ENCODE measurements at regions not wholly inside any gene's neighbourhood (a gene's known extent, or its start where the extent isn't known, plus 50 kb on each side); places are given as distances from the start of the nearest gene placed in this dataset.

DNA sequence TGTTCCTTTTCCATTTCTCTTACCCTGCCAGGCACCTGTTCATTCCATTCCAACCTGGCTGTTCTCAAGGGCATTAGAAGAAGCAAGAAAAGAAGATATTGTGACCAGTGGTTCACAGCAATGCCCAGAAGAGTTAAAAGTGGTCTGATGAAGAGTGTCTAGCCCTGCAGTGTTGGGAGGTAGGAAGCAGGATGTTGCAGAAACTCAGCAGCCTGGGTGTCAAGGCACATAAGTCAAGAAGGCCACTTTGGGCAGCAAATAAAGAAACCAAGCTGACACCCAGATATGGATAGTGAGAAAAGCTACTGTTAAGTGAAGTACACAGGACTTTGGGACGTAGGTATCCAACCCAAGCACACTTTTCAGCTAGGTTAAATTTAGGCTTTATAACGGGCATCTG is 199.9 kb upstream of the SATB1 start:
- Histone ChIP-seq H3K4ac (ENCODE audit: low read depth, low read length) (no peak overlapping the region), H4K20me1 (ENCODE audit: insufficient read depth, low read length) (no peaks in the 10 kb centered on the region), H3K4me3 (ENCODE audit: insufficient read depth, low read depth, low read length) (no peak overlapping the region), H3K27ac (ENCODE audit: insufficient read depth, low read length) (no peak overlapping the region), H2AK5ac (ENCODE audit: low read depth, low read length) (no peak overlapping the region), H3K27me3 (ENCODE audit: control insufficient read depth, insufficient read depth, low read length) (no peaks in the 10 kb centered on the region), H3K4me2 (ENCODE audit: low read depth, low read length) (no peak overlapping the region), H3K18ac (ENCODE audit: low read depth, low read length) (no peak overlapping the region), H2AK9ac (replicated peaks; ENCODE audit: low read depth, low read length, poor library complexity) (no peak overlapping the region), H3K14ac (replicated peaks; ENCODE audit: low read depth, low read length) (no peak overlapping the region), H2BK15ac (ENCODE audit: low read depth, low read length) (no peak overlapping the region), H3K56ac (ENCODE audit: extremely low read depth, insufficient read depth, low read length) (no peak overlapping the region), H3K4me1 (ENCODE audit: control insufficient read depth, insufficient read depth, low read length) (no peaks in the 10 kb centered on the region), H4K8ac (ENCODE audit: low read depth in 2 of 2, low read length in 2 of 2) (no peak overlapping the region), H4K5ac (ENCODE audit: low read depth, low read length) (no peak overlapping the region), H3K9me3 (ENCODE audit: control insufficient read depth, insufficient read depth, low read length) (peaks cover 6% of the 10 kb centered on the region), H3K9me1 (ENCODE audit: insufficient read depth, low read length) (no peaks in the 10 kb centered on the region), H2AFZ (replicated peaks; ENCODE audit: low read length, poor library complexity) (no peak overlapping the region), H2BK20ac (ENCODE audit: low read depth, low read length) (no peak overlapping the region), H2BK5ac (ENCODE audit: low read depth, low read length, poor library complexity, severe bottlenecking) (no peak overlapping the region), H2BK120ac (ENCODE audit: low read depth, low read length) (no peak overlapping the region), H3K23ac (ENCODE audit: low read depth, low read length) (no peak overlapping the region), H3K79me1 (ENCODE audit: low read depth in 1 of 2, low read length in 2 of 2) (no peaks in the 10 kb centered on the region), H4K91ac (ENCODE audit: insufficient read depth, low read depth, low read length) (no peak overlapping the region), H3K36me3 (ENCODE audit: control insufficient read depth, insufficient read depth, low read length) (no peaks in the 10 kb centered on the region), H3K9ac (ENCODE audit: low read depth, low read length) (no peak overlapping the region)
- TF ChIP-seq MAFK (IDR thresholded peaks at IDR 0.05; ENCODE audit: low read depth, low read length) (no peak), MAZ (IDR thresholded peaks at IDR 0.05; ENCODE audit: borderline replicate concordance, low read depth, low read length) (no peak), RCOR1 (IDR thresholded peaks at IDR 0.05; ENCODE audit: insufficient replicate concordance, low read length) (no peak), CTCF (conservative IDR thresholded peaks at IDR 0.05; ENCODE audit: low read depth, low read length) (no peak), RFX5 (IDR thresholded peaks at IDR 0.05; ENCODE audit: low read depth, low read length) (no peak), USF2 (IDR thresholded peaks at IDR 0.05; ENCODE audit: low read depth, low read length) (no peak), RAD21 (IDR thresholded peaks at IDR 0.05; ENCODE audit: low read length) (no peak), CHD1 (IDR thresholded peaks at IDR 0.05; ENCODE audit: low read depth, low read length) (no peak), POLR2A (IDR thresholded peaks at IDR 0.05; ENCODE audit: low read depth, low read length) (no peak), BHLHE40 (IDR thresholded peaks at IDR 0.05; ENCODE audit: low read depth, low read length) (no peak), NFE2L2 (IDR thresholded peaks at IDR 0.05; ENCODE audit: low read depth, low read length) (no peak), FOS (IDR thresholded peaks at IDR 0.05; ENCODE audit: low read depth, low read length) (no peak), CEBPB (IDR thresholded peaks at IDR 0.05; ENCODE audit: low read depth, low read length) (no peak), MXI1 (IDR thresholded peaks at IDR 0.05; ENCODE audit: borderline replicate concordance, low read depth, low read length) (no peak), SMC3 (IDR thresholded peaks at IDR 0.05; ENCODE audit: low read depth, low read length) (no peak)
- TF ChIP-seq, protein P1, sequence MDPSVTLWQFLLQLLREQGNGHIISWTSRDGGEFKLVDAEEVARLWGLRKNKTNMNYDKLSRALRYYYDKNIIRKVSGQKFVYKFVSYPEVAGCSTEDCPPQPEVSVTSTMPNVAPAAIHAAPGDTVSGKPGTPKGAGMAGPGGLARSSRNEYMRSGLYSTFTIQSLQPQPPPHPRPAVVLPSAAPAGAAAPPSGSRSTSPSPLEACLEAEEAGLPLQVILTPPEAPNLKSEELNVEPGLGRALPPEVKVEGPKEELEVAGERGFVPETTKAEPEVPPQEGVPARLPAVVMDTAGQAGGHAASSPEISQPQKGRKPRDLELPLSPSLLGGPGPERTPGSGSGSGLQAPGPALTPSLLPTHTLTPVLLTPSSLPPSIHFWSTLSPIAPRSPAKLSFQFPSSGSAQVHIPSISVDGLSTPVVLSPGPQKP (IDR thresholded peaks at IDR 0.05; ENCODE audit: borderline replicate concordance, low read depth, low read length) = no peak
- WGBS, 2 experiments (ENCODE audit: extremely low coverage in 2 of 2, insufficient read length in 1 of 2) = no CpG with 5 or more reads among the region's 2 CpGs
- DNase-seq (no peak), ATAC-seq (ENCODE audit: low read depth) (no peak)
- ChIA-PET POLR2A (ENCODE audit: unreplicated experiment) (no interaction called here), CTCF (no interaction called here)
- in situ Hi-C loops (cut with MboI; ENCODE audit: low sequenced_read_pairs) = no loop called here
- dilution Hi-C loops (cut with HindIII; ENCODE audit: low sequenced_read_pairs, unreplicated experiment) = no loop called here
- BruUV-seq (replicated peaks) = no TSS peak
- intact Hi-C loops (cut with micrococcal nuclease) = no loop called here
